H1 (cell line): ENCODE measurements at regions not wholly inside any gene's neighbourhood (a gene's known extent, or its start where the extent isn't known, plus 50 kb on each side); places are given as distances from the start of the nearest gene placed in this dataset.

Experiments used
- ATF2 ChIP-seq: IDR thresholded peaks from 2 replicates; pipeline ENCODE4 v1.6.1; 2012; ENCODE audit warnings: low read length, inconsistent platforms
- ATF3 ChIP-seq: IDR thresholded peaks from 2 replicates; pipeline ENCODE4 v1.6.1; 2011; ENCODE audit warnings: low read depth, mild to moderate bottlenecking, low read length; ENCODE audit not compliant: insufficient read depth
- CHD7 ChIP-seq: fragments of 300-600 bp; sonication (generic); IDR thresholded peaks from 2 replicates; pipeline ENCODE4 v1.7.1; 2012; ENCODE audit warnings: low read length, moderate library complexity, mild to moderate bottlenecking, inconsistent platforms; ENCODE audit not compliant: insufficient replicate concordance
- GABPA ChIP-seq: IDR thresholded peaks from 2 replicates; pipeline ENCODE4 v1.6.1; 2011; ENCODE audit warnings: mild to moderate bottlenecking, low read length, moderate library complexity, borderline replicate concordance; ENCODE audit not compliant: insufficient read depth
- POLR2AphosphoS5 ChIP-seq: IDR thresholded peaks from 2 replicates; pipeline ENCODE4 v1.6.1; 2011; ENCODE audit warnings: low read depth, low read length
- RXRA ChIP-seq: IDR thresholded peaks from 2 replicates; pipeline ENCODE4 v1.6.1; 2011; ENCODE audit warnings: low read depth, mild to moderate bottlenecking, low read length, moderate library complexity; ENCODE audit not compliant: insufficient read depth

- TF ChIP-seq CHD7 (no peak), POLR2AphosphoS5 (no peak), ATF2 (no peak), ATF3 (no peak), RXRA (no peak), GABPA (no peak)
Measured at GRCh38 chr4:4727536-4727935, 131.9 kb upstream of the MSX1 start (continued).
